ENCODE measurements at regions not wholly inside any gene's neighbourhood (a gene's known extent, or its start where the extent isn't known, plus 50 kb on each side); places are given as distances from the start of the nearest gene placed in this dataset.
"Not testable (repeated sequence)": the region's sequence is repeated elsewhere in the genome, so short reads cannot be mapped to it uniquely, and the experiment has no call there.

DNA sequence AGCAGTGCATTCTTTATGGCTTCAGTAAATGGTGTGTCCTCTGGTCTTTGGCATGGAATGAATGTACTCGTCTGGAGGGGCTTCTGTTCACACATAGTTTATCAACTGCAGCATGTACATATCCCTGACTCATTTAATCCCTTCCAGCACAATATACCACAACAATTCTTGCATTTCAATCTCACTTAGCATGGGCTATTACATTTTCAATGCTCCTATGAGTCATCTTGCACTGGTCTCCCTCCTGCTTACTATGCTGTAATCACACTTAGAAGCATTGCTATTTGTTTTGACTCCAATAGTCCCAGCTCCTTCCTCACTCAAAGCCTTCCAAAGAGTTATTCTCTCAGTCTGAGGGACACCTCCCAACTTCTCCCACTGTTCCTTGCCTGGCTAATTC, 180.9 kb upstream of the NUDT10 start:
- DNase-seq, result no peak

DNA sequence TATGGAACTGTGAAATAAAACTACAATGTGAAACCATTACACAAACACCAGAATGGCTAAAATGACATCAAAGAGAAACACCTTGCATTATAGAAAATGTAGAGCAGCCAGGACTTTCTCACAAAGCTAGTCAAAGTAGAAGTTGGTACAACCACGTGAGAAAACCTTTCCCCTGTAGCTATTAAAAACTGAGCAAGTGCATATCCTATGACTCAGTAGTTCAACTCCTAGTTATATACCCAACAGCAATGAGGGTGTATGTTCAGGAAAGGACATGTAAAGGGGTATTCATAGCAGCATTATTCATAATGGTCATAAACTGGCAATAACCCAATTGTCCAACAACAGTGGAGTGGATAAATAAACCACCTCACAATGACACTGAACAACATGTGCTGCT, 177.5 kb upstream of the NUDT10 start:
- DNase-seq, result no peak

- no peak for DNase-seq
Observed at GRCh38 chrX:51155566-51155965, 177.1 kb upstream of the NUDT10 start.

DNA sequence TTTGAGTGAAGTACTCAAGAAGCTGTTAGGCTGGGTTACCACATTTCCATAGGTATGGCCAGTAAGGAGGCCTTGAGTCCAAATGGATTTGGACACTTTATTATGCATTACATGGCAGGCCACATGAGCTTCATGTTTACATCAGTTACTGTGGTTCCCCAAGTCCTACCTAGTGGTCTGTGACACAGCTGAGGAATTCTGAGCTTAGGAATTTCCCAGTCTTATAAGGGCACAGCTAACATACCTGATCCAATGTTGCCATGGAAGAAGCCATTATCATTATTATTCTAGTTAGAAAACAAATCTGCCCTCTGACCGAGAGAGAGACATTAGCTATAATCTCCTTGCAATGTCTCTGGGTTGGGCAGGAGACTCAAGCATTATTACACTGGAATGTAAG, 174.4 kb upstream of the NUDT10 start:
- DNase-seq, result no peak

DNA sequence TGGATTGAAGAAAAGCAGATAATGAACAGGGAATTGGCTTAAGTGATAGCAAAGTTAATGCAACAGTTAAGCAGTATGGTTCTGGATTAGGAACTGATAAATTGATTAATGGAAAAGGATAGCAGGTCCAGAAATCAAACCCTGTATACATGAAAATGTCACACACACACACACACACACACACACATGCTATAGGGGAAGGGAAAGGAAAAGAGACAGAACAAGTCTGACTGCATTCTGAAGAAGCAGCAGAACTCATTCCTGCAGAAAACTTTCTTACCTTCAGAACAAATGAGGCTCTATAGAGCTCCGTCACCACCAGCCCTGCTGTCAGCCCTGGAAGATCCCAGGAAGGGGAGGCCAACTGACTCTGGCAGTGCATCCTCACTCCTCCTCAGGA, 173.2 kb upstream of the NUDT10 start:
- not testable (repeated sequence) for DNase-seq

DNA sequence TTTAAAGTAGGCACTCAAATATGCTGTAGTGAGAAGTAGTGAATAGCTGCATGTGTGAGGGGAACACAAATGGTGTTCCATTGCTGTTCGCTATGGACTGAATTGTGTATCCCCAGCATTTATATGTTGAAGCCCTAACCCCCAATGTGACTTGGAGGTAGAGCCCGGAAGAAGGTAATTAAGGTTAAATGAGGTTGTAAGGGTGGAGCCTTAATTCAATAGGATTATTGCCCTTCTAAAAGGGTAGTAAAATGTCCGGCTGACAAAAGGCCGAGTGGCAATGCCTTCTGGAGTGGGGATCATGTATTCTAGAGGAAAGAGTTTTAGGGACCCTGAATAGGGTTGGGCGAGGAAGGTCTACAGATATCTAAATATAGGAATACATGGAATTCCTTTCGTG, 168.9 kb upstream of the NUDT10 start:
- no peak for DNase-seq

- DNase-seq, result not testable (repeated sequence)
Observed at GRCh38 chrX:51178356-51178900, 154.2 kb upstream of the NUDT10 start.

GRCh38 chrX:51179805-51180204, 152.8 kb upstream of the NUDT10 start:
- not testable (repeated sequence) for DNase-seq

- DNase-seq, result no peak
Observed at GRCh38 chrX:51182545-51182944, 150.1 kb upstream of the NUDT10 start.

GRCh38 chrX:51192104-51192503, 140.5 kb upstream of the NUDT10 start:
- no peak for DNase-seq

- DNase-seq, result no peak
Observed at GRCh38 chrX:51215266-51215665, 117.4 kb upstream of the NUDT10 start.

GRCh38 chrX:51215856-51216255, 116.8 kb upstream of the NUDT10 start:
- DNase-seq, result no peak

- no peak for DNase-seq
Observed at GRCh38 chrX:51242212-51242611, 90.4 kb upstream of the NUDT10 start.

- DNase-seq, result no peak
Observed at GRCh38 chrX:51257490-51257889, 75.1 kb upstream of the NUDT10 start.

- DNase-seq, result not testable (repeated sequence)
Observed at GRCh38 chrX:51262271-51262670, 70.4 kb upstream of the NUDT10 start.

DNA sequence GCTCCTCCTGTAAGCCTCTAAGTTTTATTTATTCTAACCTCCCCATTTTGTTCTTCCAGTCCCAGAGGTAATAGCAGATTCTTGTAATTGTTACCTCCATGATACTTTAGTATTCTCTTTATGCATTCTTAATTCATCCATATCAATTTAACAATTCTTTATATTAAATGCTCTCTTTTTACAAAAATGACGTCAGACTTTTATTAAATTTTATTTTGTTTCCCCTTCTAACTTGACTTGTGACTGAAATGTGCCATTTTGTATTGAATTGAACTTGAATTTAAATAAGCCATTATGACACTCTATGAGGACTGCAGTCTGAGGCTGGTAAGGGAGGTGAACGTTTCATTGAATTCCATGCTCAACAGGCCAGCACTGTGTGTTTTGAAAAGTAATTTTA, 60.0 kb upstream of the NUDT10 start:
- DNase-seq, result no peak

GRCh38 chrX:51281758-51282318, 50.8 kb upstream of the NUDT10 start:
- DNase-seq, result no peak
